ENCODE measurements at regions not wholly inside any gene's neighbourhood (a gene's known extent, or its start where the extent isn't known, plus 50 kb on each side); places are given as distances from the start of the nearest gene placed in this dataset.

DNA sequence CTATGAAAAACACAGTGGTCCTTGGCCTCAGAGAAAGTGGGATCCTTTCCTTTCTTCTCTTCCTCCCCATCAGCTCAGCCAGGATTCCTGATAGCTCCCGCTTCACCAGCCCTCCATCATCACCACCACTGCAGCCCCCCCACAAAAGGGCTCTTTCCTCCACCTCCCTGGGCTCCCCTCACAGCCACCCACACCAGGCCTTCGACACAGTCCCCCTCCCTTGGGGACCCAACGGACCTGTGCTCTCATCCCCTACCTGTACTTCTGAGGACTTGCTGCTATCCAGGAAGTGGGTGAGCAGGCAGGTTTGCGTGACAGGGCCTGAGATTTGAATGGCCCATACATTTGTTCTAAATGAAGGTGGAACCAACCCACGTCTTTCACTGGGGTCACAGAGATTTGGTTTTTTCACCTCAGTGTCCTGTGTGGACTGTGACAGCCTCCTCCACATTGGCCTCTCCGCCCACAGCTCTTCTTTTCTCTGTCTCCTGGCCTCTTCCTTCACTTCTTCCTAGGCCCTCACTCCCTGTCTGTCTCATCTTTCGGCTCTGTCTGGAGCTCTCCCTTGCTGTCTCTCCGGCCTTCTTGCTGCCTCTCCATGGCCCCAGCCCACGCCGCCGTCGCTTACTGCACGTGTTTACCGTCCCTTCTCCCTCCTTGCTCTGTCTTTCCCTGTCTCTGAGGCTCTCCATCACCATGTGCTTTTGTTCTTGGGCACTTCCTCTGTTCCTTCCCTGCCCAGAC, 238.6 kb downstream of the FOXD2 start:
- DNase-seq (ENCODE audit: extremely low spot score, insufficient read length, low read depth) (no peak), FAIRE-seq (no peak)

DNA sequence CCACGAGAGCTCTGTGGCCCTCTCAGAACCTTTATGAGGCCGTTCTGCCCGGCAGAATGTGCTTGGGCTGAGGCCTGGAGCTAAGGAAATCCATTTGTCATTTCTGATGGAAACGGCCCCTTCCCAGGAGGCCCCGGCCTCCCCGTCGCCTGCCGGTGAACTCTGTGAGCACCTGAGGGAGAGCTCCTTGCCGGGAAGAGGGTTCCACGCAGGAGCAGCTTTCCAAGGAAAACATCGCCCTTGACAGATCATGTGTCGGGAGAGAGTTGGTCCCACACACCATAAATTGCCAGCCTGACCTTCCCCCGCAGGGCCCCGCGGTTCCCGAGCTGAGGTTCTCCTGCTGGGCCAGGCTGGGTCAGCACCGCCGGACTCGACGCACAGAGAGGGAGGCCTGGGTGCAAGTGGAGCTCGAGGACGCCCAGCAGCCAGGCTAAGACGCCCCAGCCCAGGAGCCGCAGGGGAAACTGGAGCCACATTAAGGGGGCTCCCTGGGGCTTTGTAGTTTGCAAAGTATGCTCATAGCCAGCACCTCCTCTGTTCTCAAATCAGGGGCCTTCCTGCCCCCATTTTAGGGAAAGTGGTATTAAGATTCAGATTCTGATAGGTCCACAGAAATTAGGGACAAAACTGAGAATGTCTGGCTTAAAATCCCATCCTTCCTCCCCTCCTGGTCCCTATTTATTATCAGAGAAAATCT, 239.5 kb downstream of the FOXD2 start:
- FAIRE-seq (no peak), DNase-seq (ENCODE audit: extremely low spot score, insufficient read length, low read depth) (no peak)

DNA sequence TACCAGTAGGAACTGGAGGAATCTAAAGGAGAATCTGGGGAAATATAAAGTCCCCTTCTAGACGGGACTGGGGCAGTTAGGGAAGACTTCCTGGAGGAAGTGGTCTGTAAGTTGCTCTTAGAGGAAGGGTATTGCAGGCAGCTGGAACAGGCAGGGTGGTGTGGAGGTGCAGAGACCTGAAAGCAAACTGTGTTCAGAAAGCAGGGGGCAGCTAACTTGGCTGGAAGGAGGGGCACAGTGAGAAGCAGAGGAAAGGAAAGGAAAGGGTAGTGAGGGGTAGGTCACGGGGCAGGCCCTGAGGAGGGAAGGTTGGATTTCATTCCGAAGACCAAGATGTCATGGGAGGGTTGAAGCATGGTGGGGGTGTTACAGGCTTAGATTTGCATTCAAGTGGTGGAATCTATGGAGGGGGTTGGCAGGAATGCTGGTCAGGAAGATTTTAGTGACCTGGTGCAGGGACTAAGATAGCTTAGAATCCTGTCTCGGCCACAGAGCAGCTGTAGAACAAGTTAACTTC, 240.7 kb downstream of the FOXD2 start:
- FAIRE-seq = no peak
- no peak for DNase-seq (ENCODE audit: extremely low spot score, insufficient read length, low read depth)

- no peak for FAIRE-seq
- DNase-seq (ENCODE audit: extremely low spot score, insufficient read length, low read depth) = no peak
Observed at GRCh38 chr1:47679301-47679791, 241.5 kb downstream of the FOXD2 start.

GRCh38 chr1:47679826-47680225, 242.0 kb downstream of the FOXD2 start:
- no peak for FAIRE-seq
- DNase-seq (ENCODE audit: extremely low spot score, insufficient read length, low read depth) = no peak

DNA sequence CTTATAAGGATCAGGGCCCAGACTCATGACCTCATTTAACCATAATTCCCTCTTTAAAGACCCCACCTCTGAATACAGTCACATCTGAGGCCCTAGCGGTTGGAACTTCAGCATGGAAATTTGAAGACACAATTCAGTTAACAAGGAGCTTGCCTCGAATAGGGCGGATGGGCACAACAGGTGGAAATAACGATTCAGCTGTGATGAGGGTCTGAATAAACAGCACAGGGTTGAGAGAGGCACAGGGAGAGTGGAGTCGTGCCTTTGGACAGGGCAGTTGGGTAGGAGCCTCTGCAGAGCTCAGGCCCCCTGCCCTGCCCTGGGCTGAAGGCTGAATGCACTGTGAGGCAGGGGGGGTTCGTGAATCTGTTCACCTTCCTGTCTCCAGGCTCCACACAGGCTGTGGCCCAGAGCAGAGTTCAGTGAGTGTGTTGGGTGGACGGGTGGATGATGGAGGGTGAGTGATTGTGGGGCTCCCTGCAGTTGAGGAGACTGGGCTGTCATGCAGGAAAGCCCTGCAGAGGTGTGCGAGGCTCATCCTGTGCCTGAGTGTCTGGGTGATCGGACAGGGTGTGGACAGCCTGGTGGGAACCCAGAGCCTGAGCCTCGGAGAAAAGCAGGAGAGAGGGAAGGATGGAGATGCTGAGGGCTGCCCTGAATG, 243.1 kb downstream of the FOXD2 start:
- no peak for FAIRE-seq
- no peak for DNase-seq (ENCODE audit: extremely low spot score, insufficient read length, low read depth)

- FAIRE-seq = no peak
- DNase-seq (ENCODE audit: extremely low spot score, insufficient read length, low read depth) = no peak
Observed at GRCh38 chr1:47681735-47682134, 243.9 kb downstream of the FOXD2 start.

- no peak for DNase-seq (ENCODE audit: extremely low spot score, insufficient read length, low read depth)
- FAIRE-seq = no peak
Observed at GRCh38 chr1:47682198-47682597, 244.4 kb downstream of the FOXD2 start.

DNA sequence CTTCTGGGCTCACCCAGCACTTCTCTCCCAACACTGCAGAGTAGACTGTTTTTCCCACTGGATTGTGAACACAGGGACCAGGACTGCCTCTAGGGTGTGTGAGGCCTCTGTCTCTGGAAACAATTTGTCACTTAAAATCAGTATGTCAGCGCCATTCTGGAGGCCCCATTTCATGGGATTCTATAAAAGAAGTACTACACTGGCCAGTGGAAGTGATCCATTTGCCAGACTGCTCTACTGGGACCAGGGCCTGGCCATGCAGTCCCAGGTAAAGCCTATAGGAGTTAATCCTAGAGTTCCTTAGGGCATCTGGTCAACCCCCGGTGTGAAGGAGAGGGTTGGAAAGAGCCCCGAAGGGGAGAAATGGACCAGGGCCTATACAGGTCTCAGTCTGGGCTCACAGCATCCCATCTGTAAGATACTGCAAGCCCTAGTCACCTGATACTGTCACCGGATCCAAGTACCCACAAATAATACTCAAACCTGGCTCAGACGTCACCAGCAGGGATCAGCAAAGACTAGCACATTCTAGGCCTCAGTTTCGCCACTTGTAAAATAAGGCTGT, 245.0 kb downstream of the FOXD2 start:
- DNase-seq (ENCODE audit: extremely low spot score, insufficient read length, low read depth) (no peak), FAIRE-seq (no peak)

GRCh38 chr1:47683401-47683800, 245.6 kb downstream of the FOXD2 start:
- FAIRE-seq (no peak), DNase-seq (ENCODE audit: extremely low spot score, insufficient read length, low read depth) (no peak)

DNA sequence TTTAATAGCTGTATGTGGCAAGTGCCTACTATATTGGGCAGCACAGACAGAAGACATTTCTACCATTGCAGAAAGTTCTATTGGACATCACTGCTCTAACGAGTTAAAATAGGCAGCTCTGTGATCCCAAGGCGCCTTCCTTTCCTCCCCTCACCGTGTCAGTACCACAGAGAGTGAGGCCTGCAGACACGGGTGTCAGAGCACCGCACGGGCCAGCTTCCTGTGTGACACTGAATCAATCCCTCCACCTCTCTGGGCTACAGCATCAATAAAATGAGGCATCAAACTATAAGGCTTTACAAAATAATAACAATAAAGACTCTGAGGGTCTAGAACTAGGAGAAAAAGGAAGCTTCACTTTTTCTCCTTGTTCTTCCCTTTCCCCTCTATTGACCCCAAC, 246.7 kb downstream of the FOXD2 start:
- no peak for DNase-seq (ENCODE audit: extremely low spot score, insufficient read length, low read depth)
- FAIRE-seq = no peak

DNA sequence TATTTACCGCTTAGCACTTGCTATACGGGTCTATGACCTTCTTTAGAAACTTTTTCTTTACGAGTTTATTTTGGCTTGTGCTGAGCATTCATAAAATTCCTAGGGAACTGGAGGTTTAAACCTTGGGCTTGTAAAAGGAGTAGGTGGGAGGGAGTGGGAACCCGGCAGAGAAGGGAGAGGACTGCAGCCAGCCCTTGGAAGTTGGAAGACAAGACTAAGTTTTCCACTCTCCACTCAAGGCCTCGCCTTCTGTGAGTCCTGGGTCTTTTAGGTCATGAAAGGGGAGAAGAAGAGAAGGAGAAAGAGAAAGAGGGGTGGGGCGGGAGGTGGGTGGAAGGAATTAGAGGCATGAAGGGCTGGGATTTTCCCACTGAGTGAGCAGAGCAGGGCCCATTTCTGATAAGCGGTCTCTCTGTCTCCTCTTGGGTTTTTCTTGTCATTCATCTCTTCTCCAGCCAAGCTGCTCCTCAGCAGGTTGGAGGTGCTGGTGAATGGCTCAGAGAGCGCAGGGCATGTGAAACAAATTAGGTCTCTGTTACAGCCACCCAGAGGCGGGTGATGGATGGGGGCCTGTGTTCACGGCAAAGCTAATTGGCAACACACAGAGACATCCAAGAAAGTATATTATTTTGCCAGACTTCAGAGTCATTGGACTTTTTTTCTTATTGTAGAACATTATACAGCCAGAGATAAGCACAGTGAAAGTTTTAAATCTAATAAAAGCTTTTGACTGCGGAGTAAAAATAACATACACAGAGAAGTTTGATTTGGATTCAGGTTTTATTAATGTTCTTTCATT, 247.3 kb downstream of the FOXD2 start:
- FAIRE-seq (no peak), DNase-seq (ENCODE audit: extremely low spot score, insufficient read length, low read depth) (no peak)

GRCh38 chr1:47685763-47686066, 247.9 kb downstream of the FOXD2 start:
- no peak for DNase-seq (ENCODE audit: extremely low spot score, insufficient read length, low read depth)
- no peak for FAIRE-seq

DNA sequence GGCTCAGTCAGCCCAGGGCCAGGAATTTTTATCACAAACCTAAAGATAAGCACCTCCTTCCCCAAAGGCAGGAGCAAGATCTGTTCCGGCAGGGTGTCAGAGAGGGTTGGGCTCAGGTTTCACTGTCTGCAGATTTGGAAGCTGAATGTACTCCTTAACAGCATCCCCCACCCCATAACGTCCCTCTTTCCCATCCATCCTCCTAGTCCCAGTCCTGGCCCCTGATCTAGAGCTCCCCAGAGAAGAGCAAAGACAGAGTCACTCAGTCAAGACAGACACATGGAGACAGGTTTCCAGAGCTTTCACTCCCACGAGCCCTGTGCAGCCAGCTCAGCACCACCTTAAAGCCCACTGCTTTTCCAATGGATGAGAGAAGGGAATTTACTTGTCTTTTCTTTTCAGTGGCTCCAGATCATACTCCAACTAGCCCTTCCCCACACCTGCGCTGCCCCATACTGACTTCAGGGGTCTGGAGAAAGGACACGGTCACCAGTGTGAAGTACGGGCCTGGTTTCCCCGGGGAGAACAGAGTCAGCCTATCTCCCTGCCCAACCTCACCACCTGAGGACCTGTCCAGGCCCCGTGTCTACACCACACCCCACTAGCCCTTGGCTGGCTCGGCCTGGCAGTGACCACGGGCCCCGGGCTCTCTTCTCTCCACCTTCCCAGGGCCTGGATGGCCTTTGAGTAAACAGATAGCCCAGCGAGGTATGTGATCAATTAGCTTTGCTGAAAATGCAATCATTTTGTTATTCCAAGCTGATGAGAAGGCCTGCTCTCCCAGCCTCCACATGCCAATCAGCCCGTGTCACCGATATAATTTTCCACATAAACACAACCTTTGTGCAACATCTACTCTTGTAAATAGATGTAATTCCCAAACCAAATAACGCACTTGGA, 249.1 kb downstream of the FOXD2 start:
- DNase-seq (ENCODE audit: extremely low spot score, insufficient read length, low read depth) = no peak
- FAIRE-seq = no peak

- DNase-seq (ENCODE audit: extremely low spot score, insufficient read length, low read depth) (no peak), FAIRE-seq (no peak)
Observed at GRCh38 chr1:47687631-47688460, 250.0 kb downstream of the FOXD2 start.

GRCh38 chr1:47688461-47689296, 250.8 kb downstream of the FOXD2 start:
- DNase-seq (ENCODE audit: extremely low spot score, insufficient read length, low read depth) (no peak), FAIRE-seq (no peak)

DNA sequence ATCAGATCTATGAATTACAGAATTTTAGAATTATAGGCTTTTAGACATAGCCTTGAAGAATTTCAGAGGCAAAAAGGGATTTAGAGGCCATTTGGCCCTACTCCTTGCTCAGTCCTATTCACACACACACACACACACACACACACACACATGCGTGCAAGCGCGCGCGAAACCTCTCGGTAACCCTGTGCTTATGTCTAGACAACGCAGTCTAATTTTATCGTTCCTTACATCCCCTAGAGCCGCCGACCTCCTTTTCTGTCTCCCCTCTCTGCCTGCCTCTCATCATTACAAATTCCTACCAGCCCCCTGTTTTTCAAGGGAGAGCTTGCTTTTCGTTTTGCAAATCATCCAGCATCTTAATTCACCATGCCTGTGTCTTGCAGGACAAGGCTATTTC, 252.1 kb downstream of the FOXD2 start:
- DNase-seq (ENCODE audit: extremely low spot score, insufficient read length, low read depth) (no peak), FAIRE-seq (no peak)
